ENCODE measurements at regions not wholly inside any gene's neighbourhood (a gene's known extent, or its start where the extent isn't known, plus 50 kb on each side); places are given as distances from the start of the nearest gene placed in this dataset.

DNA sequence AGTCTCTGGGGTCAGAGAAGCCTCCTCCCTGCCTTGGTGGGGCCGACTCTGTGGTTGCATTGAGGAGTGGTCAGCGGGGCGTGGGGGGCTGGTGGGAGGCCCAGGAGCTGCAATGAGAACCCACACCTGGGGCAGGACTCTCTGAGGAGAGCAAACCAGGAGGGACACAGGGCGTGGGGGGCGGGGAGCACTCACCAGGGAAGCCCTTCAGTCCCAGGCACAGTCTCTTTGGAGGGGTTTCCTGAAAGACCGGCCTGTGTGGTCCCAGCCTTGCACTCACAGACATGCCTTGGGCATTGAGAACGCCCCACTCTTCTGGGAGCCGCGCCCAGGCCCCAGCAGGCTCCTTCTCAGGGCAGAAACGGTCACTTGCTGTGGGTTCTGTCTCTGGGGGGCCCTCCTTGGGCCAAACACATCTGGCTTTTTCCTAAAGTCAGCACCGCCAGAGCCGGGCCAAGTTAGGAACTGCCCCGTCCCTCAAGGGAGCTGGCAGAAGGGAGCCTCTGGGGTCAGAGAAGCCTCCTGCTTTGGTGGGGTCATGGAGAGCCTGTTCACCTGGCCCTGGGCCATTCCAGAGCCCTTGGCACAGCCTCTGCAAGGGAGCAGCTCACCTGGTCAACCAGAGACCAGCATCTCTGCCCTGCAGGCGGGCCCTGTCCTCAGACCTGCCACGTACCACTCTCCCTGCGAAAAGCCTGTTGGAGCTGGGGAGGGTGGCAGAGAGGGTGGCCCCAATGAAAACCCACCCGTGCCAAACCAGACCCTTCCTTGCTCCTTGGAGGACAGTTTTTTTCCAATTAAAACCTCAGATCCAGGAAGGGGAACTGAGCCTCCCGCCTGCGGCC lies 59.9 kb upstream of the TTC34 start:
- H3K4me1 ChIP-seq (ENCODE audit: insufficient read depth, low read length): no peaks in the 10 kb centered on the region
- H3K4me3 ChIP-seq (ENCODE audit: low read length): no peak overlapping the region
- H3K36me3 ChIP-seq (ENCODE audit: insufficient read depth, low read length): no peaks in the 10 kb centered on the region
- no peaks in the 10 kb centered on the region for H3K9me3 ChIP-seq (ENCODE audit: low read length)
- H2AFZ ChIP-seq (ENCODE audit: low read depth, low read length): no peak overlapping the region
- peaks cover 31% of the 10 kb centered on the region for H3K27me3 ChIP-seq (ENCODE audit: insufficient read depth, low read length)

- H3K27me3 ChIP-seq (ENCODE audit: insufficient read depth, low read length): peaks cover 29% of the 10 kb centered on the region
- H3K4me3 ChIP-seq (ENCODE audit: low read length): no peak overlapping the region
- no peaks in the 10 kb centered on the region for H3K9me3 ChIP-seq (ENCODE audit: low read length)
- no peaks in the 10 kb centered on the region for H3K4me1 ChIP-seq (ENCODE audit: insufficient read depth, low read length)
- H3K36me3 ChIP-seq (ENCODE audit: insufficient read depth, low read length): no peaks in the 10 kb centered on the region
- no peak overlapping the region for H2AFZ ChIP-seq (ENCODE audit: low read depth, low read length)
Observed at GRCh38 chr1:2861988-2862813, 60.7 kb upstream of the TTC34 start.

GRCh38 chr1:2862814-2863647 lies 61.5 kb upstream of the TTC34 start:
- Histone ChIP-seq H3K4me1 (ENCODE audit: insufficient read depth, low read length) (no peaks in the 10 kb centered on the region), H3K36me3 (ENCODE audit: insufficient read depth, low read length) (no peaks in the 10 kb centered on the region), H2AFZ (ENCODE audit: low read depth, low read length) (no peak overlapping the region), H3K4me3 (ENCODE audit: low read length) (no peak overlapping the region), H3K27me3 (ENCODE audit: insufficient read depth, low read length) (peaks cover 25% of the 10 kb centered on the region), H3K9me3 (ENCODE audit: low read length) (no peaks in the 10 kb centered on the region)

DNA sequence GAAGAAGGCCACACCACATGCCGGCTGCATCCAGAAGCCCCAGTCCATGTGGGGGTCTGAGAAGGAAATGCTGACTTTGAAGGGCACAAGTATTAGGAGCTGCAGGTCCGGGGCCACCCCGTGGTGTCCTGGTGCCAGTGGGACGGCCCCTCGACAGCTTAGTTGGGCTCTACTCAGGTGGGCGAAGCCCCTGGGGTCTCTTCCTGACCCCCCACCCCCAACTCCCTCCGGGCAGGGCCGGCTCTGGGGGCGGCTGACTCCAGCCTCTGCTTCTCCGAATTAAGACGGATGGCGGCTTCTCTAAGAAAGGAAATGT lies 62.1 kb upstream of the TTC34 start:
- Histone ChIP-seq H3K4me3 (ENCODE audit: low read length) (no peak overlapping the region), H3K4me1 (ENCODE audit: insufficient read depth, low read length) (no peaks in the 10 kb centered on the region), H3K9me3 (ENCODE audit: low read length) (no peaks in the 10 kb centered on the region), H3K36me3 (ENCODE audit: insufficient read depth, low read length) (no peaks in the 10 kb centered on the region), H2AFZ (ENCODE audit: low read depth, low read length) (no peak overlapping the region), H3K27me3 (ENCODE audit: insufficient read depth, low read length) (peaks cover 24% of the 10 kb centered on the region)

DNA sequence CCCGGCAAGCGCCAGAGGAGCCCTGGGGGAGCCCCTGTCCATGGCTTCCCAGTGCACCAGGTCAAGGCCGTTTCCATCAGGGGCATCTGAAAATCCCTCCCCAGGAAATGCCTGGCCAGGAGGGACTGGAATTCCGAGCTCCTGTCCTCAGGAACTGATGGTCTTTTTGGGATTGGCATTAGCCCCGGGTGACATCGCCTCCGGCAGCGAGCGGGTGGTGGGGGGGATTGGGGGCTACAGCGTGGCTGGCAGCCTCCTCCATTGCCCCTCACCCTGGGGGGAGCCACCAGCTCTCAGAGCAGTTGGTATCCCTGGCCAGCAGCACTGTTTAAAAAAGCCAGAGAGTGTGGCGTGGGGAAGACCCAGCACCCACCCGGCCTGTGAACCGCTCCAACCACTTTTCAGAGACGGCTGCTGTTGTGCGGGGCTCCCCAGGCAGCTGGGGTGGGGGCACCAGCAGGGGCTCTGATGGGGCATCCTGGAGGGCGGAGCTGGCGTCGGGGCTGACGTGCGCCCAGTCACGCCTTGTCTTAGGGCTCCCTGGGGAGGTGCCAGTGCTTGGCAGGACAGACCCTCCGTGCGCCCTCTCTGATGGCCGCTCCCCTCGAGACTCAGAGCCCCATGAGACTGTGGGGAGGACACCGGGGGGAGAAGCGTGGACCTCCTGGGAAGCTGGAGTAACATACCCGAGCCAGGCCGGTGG lies 62.9 kb upstream of the TTC34 start:
- Histone ChIP-seq H2AFZ (ENCODE audit: low read depth, low read length) (no peak overlapping the region), H3K9me3 (ENCODE audit: low read length) (no peaks in the 10 kb centered on the region), H3K4me1 (ENCODE audit: insufficient read depth, low read length) (no peaks in the 10 kb centered on the region), H3K27me3 (ENCODE audit: insufficient read depth, low read length) (peaks cover 24% of the 10 kb centered on the region), H3K36me3 (ENCODE audit: insufficient read depth, low read length) (no peaks in the 10 kb centered on the region), H3K4me3 (ENCODE audit: low read length) (no peak overlapping the region)

DNA sequence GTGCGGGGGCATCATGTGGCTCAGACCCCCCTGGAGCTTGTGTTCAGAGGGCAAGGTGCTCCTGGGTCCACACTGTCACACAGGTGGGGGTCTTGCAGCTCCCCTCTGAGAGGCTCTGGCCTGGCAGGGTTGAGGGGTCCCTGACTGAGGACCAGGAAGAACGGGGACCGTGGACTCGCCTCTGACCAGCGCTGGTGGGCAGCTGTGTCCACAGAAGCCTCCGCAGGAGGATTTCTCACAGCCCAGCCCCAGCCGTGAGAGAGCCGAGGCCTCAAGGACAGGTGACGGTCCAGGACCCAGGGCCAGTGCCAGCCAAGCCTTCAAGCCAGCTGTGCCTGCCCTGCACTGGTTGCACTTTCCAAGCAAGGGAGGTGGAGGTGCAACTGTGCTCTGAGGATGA lies 63.5 kb upstream of the TTC34 start:
- no peaks in the 10 kb centered on the region for H3K36me3 ChIP-seq (ENCODE audit: insufficient read depth, low read length)
- peaks cover 24% of the 10 kb centered on the region for H3K27me3 ChIP-seq (ENCODE audit: insufficient read depth, low read length)
- H2AFZ ChIP-seq (ENCODE audit: low read depth, low read length): no peak overlapping the region
- no peaks in the 10 kb centered on the region for H3K9me3 ChIP-seq (ENCODE audit: low read length)
- no peak overlapping the region for H3K4me3 ChIP-seq (ENCODE audit: low read length)
- no peaks in the 10 kb centered on the region for H3K4me1 ChIP-seq (ENCODE audit: insufficient read depth, low read length)

DNA sequence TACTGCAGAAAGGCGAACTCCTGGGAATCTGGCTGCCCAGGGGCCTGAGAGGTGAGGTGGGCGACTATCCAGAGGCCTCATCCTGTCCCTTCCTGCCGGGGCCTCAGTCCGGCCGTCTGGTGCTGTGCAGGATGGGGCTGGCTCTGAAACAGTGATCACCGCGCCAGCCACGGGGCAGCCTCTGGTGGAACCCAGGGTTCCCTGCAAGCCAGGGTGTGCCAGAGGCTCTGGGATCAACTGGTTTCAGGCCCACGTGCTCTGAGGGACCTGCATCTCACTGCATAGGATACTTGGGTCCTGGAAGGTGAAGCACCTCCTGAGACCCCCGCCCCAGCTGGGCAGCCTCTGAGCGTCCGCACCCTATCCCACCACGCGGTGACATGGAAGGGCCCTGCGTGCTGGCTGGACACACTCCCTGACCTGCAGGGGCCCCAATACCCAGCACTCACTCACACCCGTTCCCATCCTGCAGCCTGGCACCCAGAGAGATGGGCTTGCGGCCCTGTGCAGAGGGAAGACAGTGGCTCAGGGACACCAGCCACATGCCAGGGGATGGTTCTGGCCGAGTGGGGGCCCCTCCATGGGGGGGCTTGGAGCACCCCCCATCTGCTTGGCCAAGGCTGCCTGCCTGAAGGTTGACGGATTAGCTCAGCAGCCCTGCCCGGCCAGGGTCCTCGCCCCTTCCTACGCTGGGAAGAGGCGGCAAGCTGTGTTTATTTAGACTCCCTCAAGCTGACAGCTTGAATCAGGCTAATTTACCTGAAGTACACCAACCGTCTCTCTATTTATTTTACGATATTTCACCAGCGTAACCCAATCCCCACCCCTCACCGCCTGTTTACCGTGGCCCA lies 64.3 kb upstream of the TTC34 start:
- H3K36me3 ChIP-seq (ENCODE audit: insufficient read depth, low read length): no peaks in the 10 kb centered on the region
- peaks cover 3% of the 10 kb centered on the region for H3K9me3 ChIP-seq (ENCODE audit: low read length)
- H3K4me3 ChIP-seq (ENCODE audit: low read length): no peak overlapping the region
- no peaks in the 10 kb centered on the region for H3K4me1 ChIP-seq (ENCODE audit: insufficient read depth, low read length)
- H2AFZ ChIP-seq (ENCODE audit: low read depth, low read length): no peak overlapping the region
- H3K27me3 ChIP-seq (ENCODE audit: insufficient read depth, low read length): peaks cover 24% of the 10 kb centered on the region

DNA sequence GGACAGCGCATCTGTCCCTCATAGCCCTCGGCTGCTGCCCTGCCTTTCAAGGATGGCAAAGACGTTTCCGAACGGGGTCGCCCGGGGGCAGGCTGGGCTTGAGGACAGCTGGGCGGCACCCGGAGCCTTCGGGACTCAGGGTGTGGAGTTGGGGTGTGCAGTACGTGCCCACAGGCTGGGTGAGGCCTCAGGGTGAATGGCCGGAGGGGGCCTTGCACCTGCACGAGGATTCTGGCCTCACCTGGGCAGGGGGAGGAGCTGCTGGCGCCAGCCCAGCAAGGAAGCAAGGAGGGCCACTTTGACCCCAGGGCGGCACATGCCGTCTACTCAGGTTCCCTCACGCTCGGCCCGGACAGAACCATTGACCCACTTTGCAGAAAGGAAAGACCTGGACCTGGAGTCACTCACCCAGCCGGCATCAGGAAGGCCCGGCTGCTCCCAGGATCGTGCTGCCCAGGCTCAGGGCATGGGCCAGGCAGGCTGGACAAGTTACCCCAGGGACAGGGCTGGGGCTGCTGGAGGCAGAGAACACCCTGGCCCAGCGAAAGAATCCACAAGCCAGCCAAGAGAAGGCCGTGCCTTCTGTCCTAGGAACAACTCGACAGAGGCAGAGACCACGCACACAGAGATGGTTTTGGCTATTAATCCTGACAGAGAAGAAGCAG lies 65.1 kb upstream of the TTC34 start:
- no peak overlapping the region for H3K4me3 ChIP-seq (ENCODE audit: low read length)
- no peaks in the 10 kb centered on the region for H3K4me1 ChIP-seq (ENCODE audit: insufficient read depth, low read length)
- H3K36me3 ChIP-seq (ENCODE audit: insufficient read depth, low read length): no peaks in the 10 kb centered on the region
- H2AFZ ChIP-seq (ENCODE audit: low read depth, low read length): no peak overlapping the region
- H3K9me3 ChIP-seq (ENCODE audit: low read length): peaks cover 11% of the 10 kb centered on the region
- H3K27me3 ChIP-seq (ENCODE audit: insufficient read depth, low read length): peaks cover 24% of the 10 kb centered on the region

- Histone ChIP-seq H3K9me3 (ENCODE audit: low read length) (peaks cover 14% of the 10 kb centered on the region), H3K4me1 (ENCODE audit: insufficient read depth, low read length) (no peaks in the 10 kb centered on the region), H2AFZ (ENCODE audit: low read depth, low read length) (no peak overlapping the region), H3K27me3 (ENCODE audit: insufficient read depth, low read length) (peaks cover 24% of the 10 kb centered on the region), H3K36me3 (ENCODE audit: insufficient read depth, low read length) (no peaks in the 10 kb centered on the region), H3K4me3 (ENCODE audit: low read length) (no peak overlapping the region)
Observed at GRCh38 chr1:2867087-2867425, 65.6 kb upstream of the TTC34 start.

GRCh38 chr1:2867861-2868260 lies 66.4 kb upstream of the TTC34 start:
- Histone ChIP-seq H3K36me3 (ENCODE audit: insufficient read depth, low read length) (no peaks in the 10 kb centered on the region), H3K4me1 (ENCODE audit: insufficient read depth, low read length) (no peaks in the 10 kb centered on the region), H3K4me3 (ENCODE audit: low read length) (no peak overlapping the region), H3K27me3 (ENCODE audit: insufficient read depth, low read length) (peaks cover 24% of the 10 kb centered on the region), H3K9me3 (ENCODE audit: low read length) (peaks cover 15% of the 10 kb centered on the region), H2AFZ (ENCODE audit: low read depth, low read length) (no peak overlapping the region)

GRCh38 chr1:2868571-2869195 lies 67.2 kb upstream of the TTC34 start:
- Histone ChIP-seq H3K36me3 (ENCODE audit: insufficient read depth, low read length) (no peaks in the 10 kb centered on the region), H3K4me1 (ENCODE audit: insufficient read depth, low read length) (no peaks in the 10 kb centered on the region), H3K4me3 (ENCODE audit: low read length) (no peak overlapping the region), H2AFZ (ENCODE audit: low read depth, low read length) (no peak overlapping the region), H3K9me3 (ENCODE audit: low read length) (peaks cover 15% of the 10 kb centered on the region), H3K27me3 (ENCODE audit: insufficient read depth, low read length) (peaks cover 24% of the 10 kb centered on the region)
